Lower lobe of right lung (tissue), 2 donors: ENCODE measurements at regions not wholly inside any gene's neighbourhood (a gene's known extent, or its start where the extent isn't known, plus 50 kb on each side); places are given as distances from the start of the nearest gene placed in this dataset.

ENCODE experiments used
- ATAC-seq, 2 donors: fragments of 200-7000 bp; cut with Tn5 transposase; one replicate each; pipeline ENCODE4 v1.9.1; 2020 to 2022; ENCODE audit warnings: mild to moderate bottlenecking in 2 of 2, moderate library complexity in 2 of 2
- DNase-seq: peaks from one replicate; pipeline ENCODE4 v3.0.0-alpha.2; 2020
- H3K27ac ChIP-seq: fragments of 200-600 bp; one replicate; pipeline ENCODE4 v1.8.0; 2022
- H3K27me3 ChIP-seq: fragments of 200-600 bp; one replicate; pipeline ENCODE4 v1.8.0; 2022; ENCODE audit warnings: low read depth
- H3K36me3 ChIP-seq: fragments of 200-600 bp; one replicate; pipeline ENCODE4 v1.8.0; 2022; ENCODE audit warnings: mild to moderate bottlenecking
- H3K4me1 ChIP-seq: fragments of 200-600 bp; one replicate; pipeline ENCODE4 v1.8.0; 2022
- H3K4me3 ChIP-seq: fragments of 200-600 bp; one replicate; pipeline ENCODE4 v1.8.0; 2022; ENCODE audit warnings: mild to moderate bottlenecking
- H3K9me3 ChIP-seq: fragments of 200-600 bp; one replicate; pipeline ENCODE4 v1.8.0; 2022
- CTCF ChIP-seq: fragments of 200-600 bp; IDR thresholded peaks from one replicate; pipeline ENCODE4 v1.8.0; 2022; ENCODE audit warnings: antibody characterized with exemption, mild to moderate bottlenecking
- intact Hi-C: fragments of 100-400 bp; cut with DNase I; formaldehyde crosslinking; loops from one replicate; pipeline ENCODE4 v1.11.0; 2022
- donor health status: DM: no; HTN: yes; CAD: no; lungs with severe emphysema.

- no peak overlapping the region for H3K4me3 ChIP-seq
- intact Hi-C loops, result no loop called here
- no peaks in the 10 kb centered on the region for H3K27me3 ChIP-seq
Observed at GRCh38 chrX:11995146-11995545, 143.1 kb upstream of the FRMPD4 start.

GRCh38 chrX:11996810-11997209, 141.5 kb upstream of the FRMPD4 start:
- no peak overlapping the region for H3K4me3 ChIP-seq
- TF ChIP-seq CTCF, result no peak
- intact Hi-C loops, result no loop called here
- no peaks in the 10 kb centered on the region for H3K27me3 ChIP-seq
- ATAC-seq (no peak), DNase-seq (no peak)
- H3K4me1 ChIP-seq, result no peaks in the 10 kb centered on the region
- H3K36me3 ChIP-seq, result no peaks in the 10 kb centered on the region
- no peak overlapping the region for H3K27ac ChIP-seq
- no peaks in the 10 kb centered on the region for H3K9me3 ChIP-seq

More at GRCh38 chrX:11995146-11995545, 143.1 kb upstream of the FRMPD4 start:
- Histone ChIP-seq H3K4me1 (no peaks in the 10 kb centered on the region), H3K36me3 (no peaks in the 10 kb centered on the region), H3K27ac (no peak overlapping the region), H3K9me3 (no peaks in the 10 kb centered on the region)
- ATAC-seq, result no peak
- TF ChIP-seq CTCF, result no peak
- no peak for DNase-seq

GRCh38 chrX:11998944-11999343, 139.3 kb upstream of the FRMPD4 start:
- TF ChIP-seq CTCF, result no peak
- no peaks in the 10 kb centered on the region for H3K27me3 ChIP-seq
- no peaks in the 10 kb centered on the region for H3K4me1 ChIP-seq
- no peak overlapping the region for H3K4me3 ChIP-seq
- no peak overlapping the region for H3K27ac ChIP-seq
- H3K9me3 ChIP-seq, result no peaks in the 10 kb centered on the region
- no peak for DNase-seq
- intact Hi-C loops, result no loop called here
- H3K36me3 ChIP-seq, result no peaks in the 10 kb centered on the region
- ATAC-seq, result no peak

GRCh38 chrX:12002876-12003275, 135.4 kb upstream of the FRMPD4 start:
- TF ChIP-seq CTCF, result no peak
- Histone ChIP-seq H3K9me3 (no peaks in the 10 kb centered on the region), H3K27ac (no peak overlapping the region), H3K4me1 (no peaks in the 10 kb centered on the region), H3K4me3 (no peak overlapping the region), H3K36me3 (no peaks in the 10 kb centered on the region), H3K27me3 (no peaks in the 10 kb centered on the region)
- DNase-seq (no peak), ATAC-seq (no peak)
- intact Hi-C loops, result no loop called here

- DNase-seq, result no peak
- intact Hi-C loops, result no loop called here
- no peak for ATAC-seq
Observed at GRCh38 chrX:12007881-12008280, 130.4 kb upstream of the FRMPD4 start.

More at GRCh38 chrX:12007881-12008280, 130.4 kb upstream of the FRMPD4 start:
- no peaks in the 10 kb centered on the region for H3K4me1 ChIP-seq
- H3K27ac ChIP-seq, result no peak overlapping the region
- H3K36me3 ChIP-seq, result no peaks in the 10 kb centered on the region
- no peaks in the 10 kb centered on the region for H3K27me3 ChIP-seq
- no peaks in the 10 kb centered on the region for H3K9me3 ChIP-seq
- no peak overlapping the region for H3K4me3 ChIP-seq
- TF ChIP-seq CTCF, result no peak
